K562 (cell line): ENCODE measurements at regions not wholly inside any gene's neighbourhood (a gene's known extent, or its start where the extent isn't known, plus 50 kb on each side); places are given as distances from the start of the nearest gene placed in this dataset.

ENCODE experiments used
- ATAC-seq: fragments of 200-7000 bp; cut with Tn5 transposase; 3 replicates; pipeline ENCODE4 v1.9.1; 2020; ENCODE audit warnings: moderate library complexity
- BruUV-seq: library from RNA; stranded (reverse); fragments of 400-500 nt; replicated peaks from 2 replicates; lab custom pipeline; 2021; lab: Mats Ljungman, UMichigan
- CTCF ChIA-PET: fragments of 300-600 bp; formaldehyde crosslinking; extraction: SDS; loops from one replicate; lab custom pipeline; 2021; ENCODE audit warnings: low intra/inter-chr PET ratio; lab: Yijun Ruan, JAX
- POLR2A ChIA-PET: fragments of 300-600, 350-650 bp; sonication (Branson Sonifier 250); formaldehyde crosslinking; extraction: SDS; loops from one replicate; lab custom pipeline; 2021; ENCODE audit warnings: antibody characterized with exemption, inconsistent platforms; lab: Yijun Ruan, JAX
- DNase-seq, 4 experiments: peaks; one replicate each; pipeline versions ENCODE4 v3.0.0 to v3.0.0-alpha.2; 2011 to 2018; ENCODE audit warnings: low spot score in 3 of 4, mixed read lengths in 3 of 4; ENCODE audit errors: extremely low read depth in 1 of 4
- FAIRE-seq: peaks from 2 replicates; lab custom pipeline; 2011; peaks lifted over from hg19 to GRCh38; lab: Jason Lieb, UNC
- H2AFZ ChIP-seq: 2 replicates; pipeline ENCODE4 v1.6.0; 2011; ENCODE audit warnings: low read depth, low read length, control low read depth, inconsistent platforms
- H3K27ac ChIP-seq: fragments of 200-600 bp; 3 replicates; pipeline ENCODE4 v1.8.0; 2011; ENCODE audit warnings: low read depth, mild to moderate bottlenecking, control low read depth, inconsistent platforms, low read length, moderate library complexity, mixed read lengths; ENCODE audit errors: extremely low read depth
- H3K27me3 ChIP-seq, 2 experiments: fragments of 300-600 bp in 1 of 2; 2 replicates in 1 of 2; 3 replicates in 1 of 2; pipeline versions ENCODE4 v1.6.0 to v1.8.0; 2011; ENCODE audit warnings: inconsistent platforms in 2 of 2, low read length in 2 of 2, mild to moderate bottlenecking in 1 of 2, mixed read lengths in 1 of 2, moderate library complexity in 1 of 2; ENCODE audit not compliant: control insufficient read depth in 2 of 2, insufficient read depth in 2 of 2
- H3K36me3 ChIP-seq: fragments of 300-600 bp; 3 replicates; pipeline ENCODE4 v1.8.0; 2011; ENCODE audit warnings: mild to moderate bottlenecking, low read length, inconsistent platforms; ENCODE audit not compliant: control insufficient read depth, insufficient read depth
- H3K4me1 ChIP-seq, 2 experiments: fragments of 200-600 bp in 1 of 2; replicated peaks in 1 of 2; 2 replicates in 1 of 2; 3 replicates in 1 of 2; pipeline versions ENCODE4 v1.5.1 to v1.8.0; 2011; ENCODE audit warnings: inconsistent platforms in 2 of 2, low read length in 2 of 2, mild to moderate bottlenecking in 1 of 2, mixed read lengths in 1 of 2, moderate library complexity in 1 of 2; ENCODE audit not compliant: control insufficient read depth in 2 of 2, insufficient read depth in 2 of 2
- H3K4me2 ChIP-seq: 2 replicates; pipeline ENCODE4 v1.6.1; 2011; ENCODE audit warnings: low read length, control low read depth, inconsistent platforms, mixed read lengths; ENCODE audit not compliant: insufficient read depth
- H3K4me3 ChIP-seq: fragments of 200-600 bp; sonication (generic), shearing (Covaris generic); 2 replicates; pipeline ENCODE4 v1.5.1; 2016; ENCODE audit warnings: control low read depth, inconsistent platforms
- H3K79me2 ChIP-seq: fragments of 200-600 bp; 3 replicates; pipeline ENCODE4 v1.8.0; 2011; ENCODE audit warnings: low read length, inconsistent platforms; ENCODE audit not compliant: control insufficient read depth, insufficient read depth
- H3K9ac ChIP-seq, 2 experiments: 2 replicates each; pipeline versions ENCODE4 v1.6.0 to v1.6.1; 2011; ENCODE audit warnings: low read depth in 2 of 2, low read length in 2 of 2, control low read depth in 1 of 2, inconsistent platforms in 1 of 2, mild to moderate bottlenecking in 1 of 2, mixed read lengths in 1 of 2; ENCODE audit not compliant: insufficient read depth in 1 of 2
- H3K9me1 ChIP-seq: one replicate; pipeline ENCODE4 v1.6.0; 2011; ENCODE audit warnings: inconsistent platforms, mild to moderate bottlenecking, low read length, moderate library complexity; ENCODE audit not compliant: control insufficient read depth, insufficient read depth
- H3K9me3 ChIP-seq: replicated peaks from 2 replicates; pipeline ENCODE4 v1.5.1; 2011; ENCODE audit warnings: low read depth, low read length, inconsistent platforms; ENCODE audit not compliant: control insufficient read depth, insufficient read depth
- H4K20me1 ChIP-seq: replicated peaks from 2 replicates; pipeline ENCODE4 v1.6.1; 2011; ENCODE audit warnings: low read length, inconsistent platforms, mixed read lengths; ENCODE audit not compliant: control insufficient read depth, insufficient read depth
- CCAR2 ChIP-seq: fragments of 200-400 bp; formaldehyde crosslinking; IDR thresholded peaks from 2 replicates; pipeline ENCODE4 v1.6.1; 2017; ENCODE audit warnings: mild to moderate bottlenecking, low read depth, low read length
- CHD4 ChIP-seq: fragments of 200-600 bp; sonication (generic); IDR thresholded peaks from 3 replicates; pipeline ENCODE4 v1.6.1; 2012; ENCODE audit warnings: low read depth, mild to moderate bottlenecking, mixed read lengths, low read length, inconsistent platforms; ENCODE audit not compliant: insufficient read depth, insufficient replicate concordance, poor library complexity, severe bottlenecking
- MITF ChIP-seq: IDR thresholded peaks from 2 replicates; pipeline ENCODE4 v1.6.1; 2014; ENCODE audit warnings: antibody characterized with exemption
- PKNOX1 ChIP-seq: fragments of 450-650 bp; IDR thresholded peaks from 2 replicates; pipeline ENCODE4 v1.6.1; 2016
- RBM22 ChIP-seq: fragments of 200-400 bp; formaldehyde crosslinking; IDR thresholded peaks from 2 replicates; pipeline ENCODE4 v1.6.1; 2018; ENCODE audit warnings: low read length, low read depth; ENCODE audit not compliant: poor library complexity, severe bottlenecking
- SMC3 ChIP-seq: conservative IDR thresholded peaks from 2 replicates; pipeline ENCODE4 v1.6.1; 2011; ENCODE audit warnings: low read depth, low read length, improper control_type of control experiment; ENCODE audit not compliant: insufficient read depth
- THAP12 ChIP-seq: fragments of 250-450 bp; sonication (Bioruptor Pico); IDR thresholded peaks from 2 replicates; pipeline ENCODE4 v1.9.0; 2021; ENCODE audit warnings: mild to moderate bottlenecking, inconsistent platforms
- ZNF584 ChIP-seq: fragments of 200-800 bp; sonication (Bioruptor generic); IDR thresholded peaks from 2 replicates; pipeline ENCODE4 v1.6.1; 2016; ENCODE audit warnings: low read depth, mild to moderate bottlenecking, missing genetic modification characterization, missing compliant biosample characterization
- WGBS: fragments of 100-300 bp; shearing (Covaris generic); methylation state at CpG from one replicate; pipeline ENCODE4 v1.1.6; 2016; ENCODE audit warnings: low coverage, mixed read lengths; ENCODE audit not compliant: insufficient coverage; ENCODE audit errors: missing lambda C conversion rate; 5-methylcytosine and 5-hydroxymethylcytosine counted together
- in situ Hi-C: fragments of 300-500 bp; cut with MboI; formaldehyde crosslinking; loops from 4 replicates; pipeline ENCODE4 v1.15.0; 2018; ENCODE audit warnings: inconsistent platforms, mixed read lengths
- intact Hi-C: fragments of 100-400 bp; cut with micrococcal nuclease; formaldehyde crosslinking; loops from 2 replicates; pipeline ENCODE4 v1.14.2; 2022
- TF ChIP-seq, protein P1 (sequence below): fragments of 250-450 bp; sonication (Bioruptor Pico); IDR thresholded peaks from 2 replicates; pipeline ENCODE4 v1.4.0; 2020; ENCODE audit warnings: mild to moderate bottlenecking
- TF ChIP-seq, protein P2 (sequence below): IDR thresholded peaks from 2 replicates; pipeline ENCODE4 v1.6.1; 2011; ENCODE audit warnings: borderline replicate concordance, low read depth, mild to moderate bottlenecking, moderate library complexity, low read length; ENCODE audit not compliant: insufficient read depth, poor library complexity, severe bottlenecking
- TF ChIP-seq, protein P3 (sequence below), 2 experiments: fragments of 450-650 bp in 1 of 2; sonication (generic) in 1 of 2; formaldehyde crosslinking; conservative IDR thresholded peaks; 2 replicates each; pipeline versions ENCODE4 v1.4.0 to v1.8.1; 2020 to 2022; ENCODE audit warnings: mild to moderate bottlenecking in 1 of 2, missing genetic modification reagents in 1 of 2

- FAIRE-seq: no peak
- H3K4me1 ChIP-seq: no peaks in the 10 kb centered on the region
- in situ Hi-C loops (no loop called here), intact Hi-C loops (no loop called here)
- no peaks in the 10 kb centered on the region for H3K36me3 ChIP-seq
- no peak for DNase-seq
- CTCF ChIA-PET: no interaction called here
- no peaks in the 10 kb centered on the region; the same call in 1 of the 2 replicates for H3K9me3 ChIP-seq
- ATAC-seq: no peak
- no peak overlapping the region for H3K27ac ChIP-seq
- no peaks in the 10 kb centered on the region for H3K27me3 ChIP-seq
- POLR2A ChIA-PET: no interaction called here
- BruUV-seq: no TSS peak
- no peak overlapping the region for H3K4me3 ChIP-seq
- H4K20me1 ChIP-seq: no peaks in the 10 kb centered on the region
- 0% methylated on average over 2 of the region's 2 CpGs for WGBS
- H3K9ac ChIP-seq: no peak overlapping the region
- no peak overlapping the region for H3K4me2 ChIP-seq
- H3K9me1 ChIP-seq: no peaks in the 10 kb centered on the region
- no peaks in the 10 kb centered on the region for H3K79me2 ChIP-seq
- H2AFZ ChIP-seq: no peak overlapping the region
- TF ChIP-seq RBM22 (no peak), ZNF584 (CRISPR knock-in tag) (no peak), PKNOX1 (no peak), CCAR2 (no peak), SMC3 (no peak), THAP12 (CRISPR knock-in tag) (no peak), CHD4 (no peak), MITF (no peak)
- TF ChIP-seq, protein P1, sequence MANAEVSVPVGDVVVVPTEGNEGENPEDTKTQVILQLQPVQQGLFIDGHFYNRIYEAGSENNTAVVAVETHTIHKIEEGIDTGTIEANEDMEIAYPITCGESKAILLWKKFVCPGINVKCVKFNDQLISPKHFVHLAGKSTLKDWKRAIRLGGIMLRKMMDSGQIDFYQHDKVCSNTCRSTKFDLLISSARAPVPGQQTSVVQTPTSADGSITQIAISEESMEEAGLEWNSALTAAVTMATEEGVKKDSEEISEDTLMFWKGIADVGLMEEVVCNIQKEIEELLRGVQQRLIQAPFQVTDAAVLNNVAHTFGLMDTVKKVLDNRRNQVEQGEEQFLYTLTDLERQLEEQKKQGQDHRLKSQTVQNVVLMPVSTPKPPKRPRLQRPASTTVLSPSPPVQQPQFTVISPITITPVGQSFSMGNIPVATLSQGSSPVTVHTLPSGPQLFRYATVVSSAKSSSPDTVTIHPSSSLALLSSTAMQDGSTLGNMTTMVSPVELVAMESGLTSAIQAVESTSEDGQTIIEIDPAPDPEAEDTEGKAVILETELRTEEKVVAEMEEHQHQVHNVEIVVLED (CRISPR knock-in tag): no peak
- TF ChIP-seq, protein P2, sequence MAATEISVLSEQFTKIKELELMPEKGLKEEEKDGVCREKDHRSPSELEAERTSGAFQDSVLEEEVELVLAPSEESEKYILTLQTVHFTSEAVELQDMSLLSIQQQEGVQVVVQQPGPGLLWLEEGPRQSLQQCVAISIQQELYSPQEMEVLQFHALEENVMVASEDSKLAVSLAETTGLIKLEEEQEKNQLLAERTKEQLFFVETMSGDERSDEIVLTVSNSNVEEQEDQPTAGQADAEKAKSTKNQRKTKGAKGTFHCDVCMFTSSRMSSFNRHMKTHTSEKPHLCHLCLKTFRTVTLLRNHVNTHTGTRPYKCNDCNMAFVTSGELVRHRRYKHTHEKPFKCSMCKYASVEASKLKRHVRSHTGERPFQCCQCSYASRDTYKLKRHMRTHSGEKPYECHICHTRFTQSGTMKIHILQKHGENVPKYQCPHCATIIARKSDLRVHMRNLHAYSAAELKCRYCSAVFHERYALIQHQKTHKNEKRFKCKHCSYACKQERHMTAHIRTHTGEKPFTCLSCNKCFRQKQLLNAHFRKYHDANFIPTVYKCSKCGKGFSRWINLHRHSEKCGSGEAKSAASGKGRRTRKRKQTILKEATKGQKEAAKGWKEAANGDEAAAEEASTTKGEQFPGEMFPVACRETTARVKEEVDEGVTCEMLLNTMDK: no peak
- TF ChIP-seq, protein P3, sequence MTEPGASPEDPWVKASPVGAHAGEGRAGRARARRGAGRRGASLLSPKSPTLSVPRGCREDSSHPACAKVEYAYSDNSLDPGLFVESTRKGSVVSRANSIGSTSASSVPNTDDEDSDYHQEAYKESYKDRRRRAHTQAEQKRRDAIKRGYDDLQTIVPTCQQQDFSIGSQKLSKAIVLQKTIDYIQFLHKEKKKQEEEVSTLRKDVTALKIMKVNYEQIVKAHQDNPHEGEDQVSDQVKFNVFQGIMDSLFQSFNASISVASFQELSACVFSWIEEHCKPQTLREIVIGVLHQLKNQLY (CRISPR knock-in tag; conservative IDR thresholded peaks at IDR 0.05): no peak
Observed at GRCh38 chr9:118302721-118303120, 598.5 kb downstream of the TLR4 start.
